ENCODE measurements at regions not wholly inside any gene's neighbourhood (a gene's known extent, or its start where the extent isn't known, plus 50 kb on each side); places are given as distances from the start of the nearest gene placed in this dataset.
"Not testable (repeated sequence)": the region's sequence is repeated elsewhere in the genome, so short reads cannot be mapped to it uniquely, and the experiment has no call there.

GRCh38 chr18:29840089-29840488 lies 1202.5 kb downstream of the DSC3 start:
- H3K4me1 ChIP-seq: no peaks in the 10 kb centered on the region
- intact Hi-C loops (cut with DNase I): no loop called here
- no peaks in the 10 kb centered on the region for H3K9me3 ChIP-seq
- ATAC-seq: no peak
- no peak for TF ChIP-seq CTCF (IDR thresholded peaks at IDR 0.05)
- no peak for DNase-seq
- H3K36me3 ChIP-seq: no peaks in the 10 kb centered on the region
- H3K27ac ChIP-seq: no peak overlapping the region
- no peak overlapping the region for H3K4me3 ChIP-seq
- H3K27me3 ChIP-seq: no peaks in the 10 kb centered on the region

GRCh38 chr18:29838961-29839360 lies 1203.6 kb downstream of the DSC3 start:
- H3K27ac ChIP-seq; H3K36me3 ChIP-seq; ATAC-seq; H3K4me1 ChIP-seq; intact Hi-C loops (cut with DNase I); H3K27me3 ChIP-seq; H3K4me3 ChIP-seq; H3K9me3 ChIP-seq; DNase-seq: not testable (repeated sequence)

- no peaks in the 10 kb centered on the region for H3K27me3 ChIP-seq
- H3K4me3 ChIP-seq: no peak overlapping the region
- TF ChIP-seq CTCF (IDR thresholded peaks at IDR 0.05): no peak
- no peak overlapping the region for H3K27ac ChIP-seq
- H3K9me3 ChIP-seq: no peaks in the 10 kb centered on the region
- H3K36me3 ChIP-seq: no peaks in the 10 kb centered on the region
- no peaks in the 10 kb centered on the region for H3K4me1 ChIP-seq
- intact Hi-C loops (cut with DNase I): no loop called here
- no peak for ATAC-seq
- no peak for DNase-seq
Observed at GRCh38 chr18:29838556-29838955, 1204.0 kb downstream of the DSC3 start.

GRCh38 chr18:29823671-29824070 lies 1218.9 kb downstream of the DSC3 start:
- no peak overlapping the region for H3K27ac ChIP-seq
- no peak for TF ChIP-seq CTCF (IDR thresholded peaks at IDR 0.05)
- DNase-seq: no peak
- H3K27me3 ChIP-seq: no peaks in the 10 kb centered on the region
- ATAC-seq: no peak
- H3K4me3 ChIP-seq: no peak overlapping the region
- no peaks in the 10 kb centered on the region for H3K4me1 ChIP-seq
- H3K36me3 ChIP-seq: no peaks in the 10 kb centered on the region
- H3K9me3 ChIP-seq: no peaks in the 10 kb centered on the region
- intact Hi-C loops (cut with DNase I): no loop called here

- TF ChIP-seq CTCF (IDR thresholded peaks at IDR 0.05): no peak
- Histone ChIP-seq H3K36me3 (no peaks in the 10 kb centered on the region), H3K4me1 (no peaks in the 10 kb centered on the region), H3K4me3 (no peak overlapping the region), H3K9me3 (no peaks in the 10 kb centered on the region), H3K27ac (no peak overlapping the region), H3K27me3 (no peaks in the 10 kb centered on the region)
- DNase-seq (no peak), ATAC-seq (no peak)
- intact Hi-C loops (cut with DNase I): no loop called here
Observed at GRCh38 chr18:29821544-29821943, 1221.0 kb downstream of the DSC3 start.

GRCh38 chr18:29811519-29811918 lies 1231.0 kb downstream of the DSC3 start:
- intact Hi-C loops (cut with DNase I): no loop called here
- DNase-seq (peak; percentile 25), ATAC-seq (peak; percentile 46)
- TF ChIP-seq CTCF (IDR thresholded peaks at IDR 0.05): no peak
- Histone ChIP-seq H3K27me3 (no peaks in the 10 kb centered on the region), H3K27ac (no peak overlapping the region), H3K4me3 (no peak overlapping the region), H3K9me3 (no peaks in the 10 kb centered on the region), H3K36me3 (no peaks in the 10 kb centered on the region), H3K4me1 (no peaks in the 10 kb centered on the region)

Measured in upper lobe of right lung (tissue), 1 donor.